ENCODE measurements at regions not wholly inside any gene's neighbourhood (a gene's known extent, or its start where the extent isn't known, plus 50 kb on each side); places are given as distances from the start of the nearest gene placed in this dataset.
"Not testable (repeated sequence)": the region's sequence is repeated elsewhere in the genome, so short reads cannot be mapped to it uniquely, and the experiment has no call there.

GRCh38 chr9:75197561-75197960 is 109.2 kb downstream of the OSTF1 start:
- no peak for DNase-seq (ENCODE audit: low read depth, low spot score)

- DNase-seq (ENCODE audit: low read depth, low spot score) = no peak
Measured at GRCh38 chr9:75198436-75198835, 110.1 kb downstream of the OSTF1 start.

GRCh38 chr9:75200892-75201470 is 112.7 kb downstream of the OSTF1 start:
- DNase-seq (ENCODE audit: low read depth, low spot score) = no peak

- DNase-seq (ENCODE audit: low read depth, low spot score) = no peak
Measured at GRCh38 chr9:75201480-75202209, 113.3 kb downstream of the OSTF1 start.

GRCh38 chr9:75207997-75208396 is 119.7 kb downstream of the OSTF1 start:
- DNase-seq (ENCODE audit: low read depth, low spot score) = not testable (repeated sequence)

GRCh38 chr9:75210215-75210614 is 121.9 kb downstream of the OSTF1 start:
- DNase-seq (ENCODE audit: low read depth, low spot score) = no peak

- no peak for DNase-seq (ENCODE audit: low read depth, low spot score)
Measured at GRCh38 chr9:75213765-75214164, 125.5 kb downstream of the OSTF1 start.

- no peak for DNase-seq (ENCODE audit: low read depth, low spot score)
Measured at GRCh38 chr9:75226403-75227139, 138.3 kb downstream of the OSTF1 start.

GRCh38 chr9:75228893-75229292 is 140.6 kb downstream of the OSTF1 start:
- no peak for DNase-seq (ENCODE audit: low read depth, low spot score)

- no peak for DNase-seq (ENCODE audit: low read depth, low spot score)
Measured at GRCh38 chr9:75229605-75230332, 141.5 kb downstream of the OSTF1 start.

- DNase-seq (ENCODE audit: low read depth, low spot score) = no peak
Measured at GRCh38 chr9:75230469-75230868, 142.2 kb downstream of the OSTF1 start.

GRCh38 chr9:75231167-75231566 is 142.9 kb downstream of the OSTF1 start:
- DNase-seq (ENCODE audit: low read depth, low spot score) = no peak

- DNase-seq (ENCODE audit: low read depth, low spot score) = no peak
Measured at GRCh38 chr9:75233011-75233410, 144.7 kb downstream of the OSTF1 start.

- no peak for DNase-seq (ENCODE audit: low read depth, low spot score)
Measured at GRCh38 chr9:75235632-75236031, 147.3 kb downstream of the OSTF1 start.

- DNase-seq (ENCODE audit: low read depth, low spot score) = peak; percentile 33
Measured at GRCh38 chr9:75238311-75238976, 150.1 kb downstream of the OSTF1 start.

- peak; percentile 2 for DNase-seq (ENCODE audit: low read depth, low spot score)
Measured at GRCh38 chr9:75239176-75239575, 150.9 kb downstream of the OSTF1 start.

- no peak for DNase-seq (ENCODE audit: low read depth, low spot score)
Measured at GRCh38 chr9:75242426-75242825, 154.1 kb downstream of the OSTF1 start.

GRCh38 chr9:75246949-75247348 is 158.6 kb downstream of the OSTF1 start:
- no peak for DNase-seq (ENCODE audit: low read depth, low spot score)

GRCh38 chr9:75265525-75265972 is 177.2 kb downstream of the OSTF1 start:
- no peak for DNase-seq (ENCODE audit: low read depth, low spot score)

- no peak for DNase-seq (ENCODE audit: low read depth, low spot score)
Measured at GRCh38 chr9:75269197-75269596, 180.9 kb downstream of the OSTF1 start.

- DNase-seq (ENCODE audit: low read depth, low spot score) = not testable (repeated sequence)
Measured at GRCh38 chr9:75273055-75273454, 184.7 kb downstream of the OSTF1 start.

Measured in pulmonary artery endothelial cell (primary cell).